GM20431 (cell line): ENCODE measurements at regions not wholly inside any gene's neighbourhood (a gene's known extent, or its start where the extent isn't known, plus 50 kb on each side); places are given as distances from the start of the nearest gene placed in this dataset.
"Not testable (repeated sequence)": the region's sequence is repeated elsewhere in the genome, so short reads cannot be mapped to it uniquely, and the experiment has no call there.

Experiments used
- in situ Hi-C: fragments of 300-500 bp; cut with MseI, MboI; formaldehyde crosslinking; loops from one replicate; pipeline ENCODE4 v1.15.0; 2020; ENCODE audit warnings: low sequenced_read_pairs; ENCODE audit not compliant: unreplicated experiment

GRCh38 chr20:23299673-23300050, 50.9 kb upstream of the NXT1 start:
- in situ Hi-C loops = no loop called here

GRCh38 chr20:23298926-23299672, 51.5 kb upstream of the NXT1 start:
- in situ Hi-C loops = no loop called here

DNA sequence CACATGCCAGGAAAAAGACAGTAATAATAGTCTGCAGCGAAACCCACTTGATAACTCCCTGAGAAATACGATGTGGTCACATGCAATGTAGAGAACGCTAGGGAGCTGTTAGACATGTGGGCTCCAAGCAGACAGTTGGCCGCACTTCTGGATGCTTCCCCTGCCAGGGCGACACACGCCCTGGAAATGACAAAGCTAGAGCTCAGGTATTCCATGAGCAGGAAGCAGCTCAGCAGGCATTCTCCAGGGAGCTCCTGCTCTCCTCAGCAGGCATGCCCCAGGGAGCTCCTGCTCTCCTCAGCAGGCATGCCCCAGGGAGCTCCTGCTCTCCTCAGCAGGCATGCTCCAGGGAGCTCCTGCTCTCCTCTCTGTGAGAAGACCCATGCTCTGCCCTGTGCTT, 52.4 kb upstream of the NXT1 start:
- in situ Hi-C loops = no loop called here

DNA sequence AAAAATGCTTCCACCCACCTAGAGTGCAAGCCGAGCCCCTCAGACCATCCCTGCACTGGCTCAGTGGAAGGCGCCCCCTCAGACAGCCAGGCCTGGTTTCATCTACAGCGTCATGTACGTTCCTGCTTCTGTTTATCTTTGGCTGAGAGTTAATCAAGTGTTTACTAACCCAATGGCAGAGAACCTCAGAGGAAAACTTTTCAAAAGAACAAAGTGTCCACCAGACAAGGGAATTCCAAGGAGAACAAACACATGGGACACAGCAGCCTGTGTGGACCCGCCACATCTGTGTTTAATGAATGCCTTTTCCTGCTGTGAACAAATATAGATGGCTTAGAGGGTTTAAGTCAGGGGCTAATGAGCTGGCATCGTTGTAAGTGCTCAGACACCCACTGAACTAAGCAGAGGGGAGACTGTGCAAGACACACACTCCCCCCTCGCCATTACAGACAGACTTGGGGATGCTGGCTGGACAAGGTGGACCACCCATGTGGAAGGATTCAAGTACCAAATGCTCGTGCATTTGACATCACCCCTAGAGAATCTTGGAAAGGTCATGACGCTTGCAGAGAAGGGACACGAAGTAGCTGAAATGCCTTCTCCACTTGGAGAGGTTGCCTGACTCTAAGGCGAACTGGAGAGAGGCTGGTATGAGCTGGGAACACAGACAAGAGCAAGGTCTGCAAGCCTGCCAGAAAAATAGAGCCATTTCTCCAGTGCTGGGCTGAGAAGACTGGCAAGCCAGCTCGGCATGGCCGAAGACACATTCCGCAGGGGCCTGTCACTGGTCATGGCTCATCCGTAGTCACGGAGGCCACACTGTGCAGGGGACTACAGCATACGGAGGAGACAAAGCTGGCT, 53.5 kb upstream of the NXT1 start:
- in situ Hi-C loops = no loop called here

- in situ Hi-C loops = no loop called here
Measured at GRCh38 chr20:23295934-23296333, 54.7 kb upstream of the NXT1 start.

DNA sequence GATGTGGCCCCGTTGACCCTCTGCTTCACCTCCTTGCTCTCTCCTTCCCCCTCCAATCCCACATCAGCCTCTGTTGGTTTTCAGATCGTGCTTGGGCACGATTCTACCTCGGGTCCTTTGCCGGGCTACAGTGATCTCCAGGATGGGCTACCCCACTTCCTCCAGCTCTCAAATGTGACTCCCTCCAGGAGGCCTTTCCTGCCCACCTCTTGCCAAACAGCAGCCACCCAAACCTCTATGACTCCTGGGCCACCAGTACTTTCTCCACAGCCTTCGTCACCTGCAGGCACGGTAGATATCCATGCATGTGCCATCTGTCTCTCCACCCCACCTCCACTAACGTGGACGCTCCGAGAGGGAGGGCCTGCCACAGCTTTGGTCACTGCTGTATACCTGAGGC, 55.9 kb upstream of the NXT1 start:
- in situ Hi-C loops = no loop called here

- in situ Hi-C loops = no loop called here
Measured at GRCh38 chr20:23294166-23294565, 56.4 kb upstream of the NXT1 start.

- in situ Hi-C loops = no loop called here
Measured at GRCh38 chr20:23293689-23294088, 56.9 kb upstream of the NXT1 start.

DNA sequence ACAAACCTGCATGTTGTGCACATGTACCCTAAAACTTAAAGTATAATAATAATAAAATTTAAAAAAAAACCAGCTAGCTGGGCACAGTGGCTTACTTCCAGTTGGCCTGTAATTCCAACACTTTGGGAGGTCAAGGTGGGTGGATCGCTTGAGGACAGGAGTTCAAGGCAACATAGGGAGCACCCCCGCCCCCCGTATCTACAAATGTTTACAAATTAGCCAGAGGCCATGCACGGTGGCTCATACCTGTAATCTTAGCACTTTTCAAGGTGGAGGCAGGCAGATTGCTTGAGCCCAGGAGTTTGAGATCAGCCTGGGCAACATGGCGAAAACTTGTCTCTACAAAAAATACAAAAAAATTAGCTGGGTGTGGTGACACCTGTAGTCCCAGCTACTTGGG, 58.3 kb upstream of the NXT1 start:
- in situ Hi-C loops = not testable (repeated sequence)

GRCh38 chr20:23291575-23292240, 58.9 kb upstream of the NXT1 start:
- in situ Hi-C loops = no loop called here

DNA sequence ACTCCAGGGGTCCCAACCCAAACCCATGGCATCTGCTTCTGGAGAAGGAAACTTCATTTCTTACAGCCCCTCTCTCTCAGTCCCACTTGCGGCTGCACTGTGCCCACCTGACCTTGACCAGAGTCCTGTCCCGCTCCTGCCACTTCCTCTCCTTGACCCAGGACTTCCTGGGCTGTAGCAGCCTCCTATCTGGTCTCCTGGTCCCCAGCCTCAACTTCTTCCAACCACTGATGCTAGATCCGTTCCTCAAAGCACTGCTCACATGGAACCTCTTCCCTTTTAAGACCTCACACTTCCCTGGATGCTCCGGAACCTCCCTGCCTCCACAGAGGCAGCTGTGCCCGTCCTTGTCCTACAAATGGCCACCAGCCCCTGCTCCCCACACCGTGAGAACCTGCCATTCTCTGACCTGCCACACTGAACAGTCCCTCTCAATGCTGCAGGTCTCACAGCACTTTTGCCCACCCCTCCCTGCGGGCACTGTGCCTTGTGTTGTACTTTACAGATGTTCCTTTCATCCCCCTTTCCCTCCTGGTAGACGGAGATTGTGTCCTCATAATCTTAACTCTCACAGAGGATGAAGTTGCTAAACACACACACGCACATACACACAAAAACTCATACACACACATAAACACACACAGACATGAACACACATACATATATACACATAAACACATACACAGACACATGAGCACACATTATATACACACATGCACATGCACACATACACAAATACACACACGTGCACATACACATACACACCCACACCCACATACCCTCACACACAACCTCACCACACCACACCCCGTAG, 59.6 kb upstream of the NXT1 start:
- in situ Hi-C loops = no loop called here

DNA sequence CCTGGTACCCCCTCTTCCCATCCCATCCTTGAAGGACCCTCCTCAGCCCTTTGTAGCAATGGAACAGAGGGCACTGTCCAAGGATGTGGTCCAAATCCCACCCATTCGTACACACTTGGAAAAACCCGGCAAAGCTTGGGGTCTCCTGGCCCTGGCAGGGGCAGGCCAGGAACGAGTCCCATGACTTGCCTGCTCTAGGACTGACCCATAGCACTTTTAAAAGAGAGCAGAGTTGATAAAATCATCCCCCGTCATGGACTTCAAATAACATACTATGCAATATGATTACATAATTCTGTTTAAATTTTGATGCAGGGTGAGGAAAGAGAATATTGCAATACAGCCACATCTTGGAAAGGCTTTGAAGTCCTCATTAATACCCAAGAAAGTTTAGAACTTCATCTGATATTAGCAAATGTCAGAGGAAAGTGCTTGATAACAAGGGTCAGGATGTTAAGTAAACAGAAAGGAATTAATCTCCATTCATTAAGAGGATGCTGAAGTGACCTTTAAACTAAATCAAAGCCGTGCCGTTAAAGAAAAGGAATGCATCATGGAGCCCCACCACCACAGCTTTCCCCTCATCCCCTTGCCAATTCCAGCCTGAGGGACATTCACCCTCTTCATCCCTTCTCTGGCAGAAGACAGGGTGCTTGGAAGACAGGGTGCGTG, 60.7 kb upstream of the NXT1 start:
- in situ Hi-C loops = no loop called here

- in situ Hi-C loops = no loop called here
Measured at GRCh38 chr20:23289249-23289648, 61.3 kb upstream of the NXT1 start.

DNA sequence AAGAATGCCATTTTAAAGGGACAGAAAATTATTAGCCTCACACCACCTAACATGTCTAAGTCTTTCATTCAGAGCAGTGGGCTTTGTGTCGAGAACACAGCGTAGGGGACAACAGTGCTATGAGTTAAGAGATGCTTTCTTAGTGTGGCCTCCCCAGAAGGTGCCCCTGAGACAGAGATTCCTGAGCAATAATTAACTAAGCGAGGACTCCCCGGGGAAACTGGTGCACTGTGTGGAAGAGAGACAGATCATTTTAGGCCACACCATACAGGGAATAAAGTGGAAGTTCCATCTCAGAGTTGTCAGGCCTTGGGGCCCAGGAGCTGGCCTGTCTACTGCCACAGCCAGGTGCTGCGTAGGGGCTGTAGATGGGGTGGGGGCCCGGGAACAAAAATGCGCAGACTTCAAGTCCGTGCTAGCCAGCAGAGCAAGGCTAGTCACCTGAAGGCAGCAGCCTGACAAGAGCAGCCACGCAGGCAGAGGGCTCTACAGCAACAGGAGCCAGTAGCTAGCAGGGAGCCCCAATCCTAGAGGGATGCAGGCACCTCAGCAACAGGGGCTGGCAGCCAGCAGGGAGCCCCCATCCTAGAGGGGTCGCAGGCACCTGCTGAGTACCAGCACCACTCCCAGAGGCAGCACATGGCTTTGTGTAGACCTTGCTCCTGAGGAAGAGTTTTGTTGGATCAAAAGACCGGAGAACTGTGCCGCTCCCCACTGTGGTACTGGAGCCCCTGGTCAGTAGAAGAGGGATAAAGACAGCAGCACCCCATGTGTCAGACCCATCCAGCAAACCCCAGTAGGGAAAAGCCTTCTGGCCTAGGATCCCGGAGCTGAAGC, 63.0 kb upstream of the NXT1 start:
- in situ Hi-C loops = no loop called here

DNA sequence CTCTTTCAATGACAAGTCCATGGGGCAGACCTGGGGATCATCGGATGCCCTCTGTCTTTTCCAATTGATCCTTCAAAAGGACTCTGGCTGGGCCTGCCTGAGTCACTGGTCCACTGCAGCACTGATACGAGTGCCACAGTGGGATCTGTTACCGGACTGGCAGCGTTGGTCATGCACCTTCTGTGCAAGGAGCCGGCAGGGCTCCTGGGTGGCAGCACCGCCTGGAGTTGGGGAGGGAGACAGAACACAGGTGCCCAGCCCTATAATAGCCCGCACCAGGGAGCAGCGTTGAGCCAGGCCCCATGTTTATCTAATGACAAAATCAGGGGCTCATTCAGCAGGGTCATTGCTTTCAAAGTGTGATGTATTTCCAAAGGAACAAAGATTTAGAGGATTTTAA, 64.2 kb upstream of the NXT1 start:
- in situ Hi-C loops = no loop called here

- in situ Hi-C loops = no loop called here
Measured at GRCh38 chr20:23285536-23285935, 65.1 kb upstream of the NXT1 start.

- in situ Hi-C loops = no loop called here
Measured at GRCh38 chr20:23284009-23284408, 66.6 kb upstream of the NXT1 start.

DNA sequence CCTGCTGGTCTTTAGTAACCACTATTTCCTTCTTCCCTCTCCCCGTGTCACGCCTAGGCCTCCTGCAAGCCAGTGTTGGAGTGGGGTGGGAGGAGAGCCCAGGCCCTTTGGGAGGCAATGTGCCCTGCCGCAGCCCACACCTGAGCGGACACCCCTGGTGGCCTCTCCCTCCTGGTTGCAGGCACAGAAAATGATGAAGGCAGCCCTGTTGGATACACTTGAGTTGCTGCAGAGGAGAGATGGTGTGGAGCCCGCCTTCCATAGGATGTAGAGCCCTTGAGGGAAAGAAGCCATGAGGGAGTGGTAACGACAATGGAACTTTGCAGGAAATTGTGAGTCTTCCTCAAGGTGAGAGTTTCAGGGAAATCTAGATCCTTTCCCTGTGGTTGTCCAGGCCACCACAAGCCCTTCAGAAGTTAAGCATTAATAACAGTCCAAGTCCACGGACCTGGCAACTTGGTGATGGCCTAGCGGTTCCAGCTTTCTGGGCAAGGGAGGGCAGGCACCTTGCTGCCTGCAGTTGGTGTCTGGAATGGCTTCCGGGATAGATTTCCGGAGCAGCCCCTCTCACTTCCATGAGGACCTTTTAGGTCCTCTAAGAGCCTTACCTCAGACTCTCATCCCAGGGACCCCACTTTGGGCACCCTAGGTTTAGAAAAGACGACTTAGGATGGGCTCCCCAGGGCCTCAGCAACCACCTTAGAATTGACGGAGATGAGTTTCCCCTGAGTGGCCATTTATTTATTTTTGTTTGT, 67.3 kb upstream of the NXT1 start:
- in situ Hi-C loops = no loop called here
